Gastrocnemius medialis (tissue), 4 donors: ENCODE measurements at regions not wholly inside any gene's neighbourhood (a gene's known extent, or its start where the extent isn't known, plus 50 kb on each side); places are given as distances from the start of the nearest gene placed in this dataset.

ENCODE experiments used
- POLR2A ChIP-seq, 2 donors: fragments of 450-650 bp; IDR thresholded peaks; one replicate each; pipeline ENCODE4 v1.6.1; 2017; ENCODE audit warnings: antibody characterized with exemption in 2 of 2, mild to moderate bottlenecking in 2 of 2, moderate library complexity in 2 of 2
- TF ChIP-seq, protein P1 (sequence below), 5 experiments: fragments of 450-650 bp in 3 of 5; fragments of 200-600 bp in 2 of 5; sonication (generic) in 2 of 5; IDR thresholded peaks in 4 of 5; conservative IDR thresholded peaks in 1 of 5; 1 replicate in 4 of 5; 2 replicates in 1 of 5; pipeline ENCODE4 v1.5.1; 2016 to 2019; ENCODE audit warnings: antibody characterized with exemption in 5 of 5, mild to moderate bottlenecking in 3 of 5, moderate library complexity in 3 of 5

DNA sequence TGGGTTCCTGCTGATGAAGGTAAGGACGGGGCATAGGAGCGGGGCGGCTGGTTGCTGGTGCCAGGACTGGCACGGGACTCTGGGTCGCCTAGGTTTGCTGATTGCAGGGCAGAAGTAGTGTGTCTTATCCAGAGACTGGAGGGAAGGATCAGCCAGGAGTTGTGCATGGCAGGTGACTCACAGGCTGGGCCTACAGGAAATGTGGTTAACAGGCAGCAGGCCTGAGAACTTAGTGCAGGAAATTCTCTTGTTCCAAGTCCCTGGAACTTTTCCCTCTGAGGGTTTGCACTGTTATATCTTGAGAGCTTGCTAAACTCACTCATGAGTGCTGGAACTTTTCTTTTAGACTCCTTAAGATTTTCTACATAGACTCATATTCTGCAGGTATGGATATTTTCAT is 95.1 kb downstream of the ANXA2R start:
- TF ChIP-seq, protein P1, sequence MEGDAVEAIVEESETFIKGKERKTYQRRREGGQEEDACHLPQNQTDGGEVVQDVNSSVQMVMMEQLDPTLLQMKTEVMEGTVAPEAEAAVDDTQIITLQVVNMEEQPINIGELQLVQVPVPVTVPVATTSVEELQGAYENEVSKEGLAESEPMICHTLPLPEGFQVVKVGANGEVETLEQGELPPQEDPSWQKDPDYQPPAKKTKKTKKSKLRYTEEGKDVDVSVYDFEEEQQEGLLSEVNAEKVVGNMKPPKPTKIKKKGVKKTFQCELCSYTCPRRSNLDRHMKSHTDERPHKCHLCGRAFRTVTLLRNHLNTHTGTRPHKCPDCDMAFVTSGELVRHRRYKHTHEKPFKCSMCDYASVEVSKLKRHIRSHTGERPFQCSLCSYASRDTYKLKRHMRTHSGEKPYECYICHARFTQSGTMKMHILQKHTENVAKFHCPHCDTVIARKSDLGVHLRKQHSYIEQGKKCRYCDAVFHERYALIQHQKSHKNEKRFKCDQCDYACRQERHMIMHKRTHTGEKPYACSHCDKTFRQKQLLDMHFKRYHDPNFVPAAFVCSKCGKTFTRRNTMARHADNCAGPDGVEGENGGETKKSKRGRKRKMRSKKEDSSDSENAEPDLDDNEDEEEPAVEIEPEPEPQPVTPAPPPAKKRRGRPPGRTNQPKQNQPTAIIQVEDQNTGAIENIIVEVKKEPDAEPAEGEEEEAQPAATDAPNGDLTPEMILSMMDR (IDR thresholded peaks at IDR 0.05 in 4 of 5, conservative IDR thresholded peaks at IDR 0.05 in 1 of 5), result no peak
- no peak for TF ChIP-seq POLR2A (IDR thresholded peaks at IDR 0.05)
